ENCODE measurements at regions not wholly inside any gene's neighbourhood (a gene's known extent, or its start where the extent isn't known, plus 50 kb on each side); places are given as distances from the start of the nearest gene placed in this dataset.

DNA sequence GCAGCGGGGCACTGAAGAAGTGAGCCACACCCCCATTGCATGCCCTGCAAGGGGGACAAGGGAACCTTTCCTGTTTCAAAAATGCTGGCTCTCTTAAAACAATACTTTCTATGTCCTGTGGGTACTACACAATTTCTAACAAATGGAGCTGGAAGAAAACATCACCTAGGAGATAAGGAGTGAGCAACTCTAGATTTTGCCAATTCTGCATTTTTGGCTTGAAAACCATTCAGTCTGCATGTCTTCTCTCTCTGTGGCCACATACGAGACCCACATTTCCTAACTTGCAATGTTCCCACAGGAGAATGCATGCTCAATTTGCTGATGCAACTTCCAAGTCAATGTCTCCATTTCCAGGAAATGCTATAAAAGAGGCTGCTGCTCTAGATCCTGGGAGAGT, 662.0 kb downstream of the SQOR start:
- no peak overlapping the region for H3K4me3 ChIP-seq
- H3K27me3 ChIP-seq: no peaks in the 10 kb centered on the region
- TF ChIP-seq, protein P1, sequence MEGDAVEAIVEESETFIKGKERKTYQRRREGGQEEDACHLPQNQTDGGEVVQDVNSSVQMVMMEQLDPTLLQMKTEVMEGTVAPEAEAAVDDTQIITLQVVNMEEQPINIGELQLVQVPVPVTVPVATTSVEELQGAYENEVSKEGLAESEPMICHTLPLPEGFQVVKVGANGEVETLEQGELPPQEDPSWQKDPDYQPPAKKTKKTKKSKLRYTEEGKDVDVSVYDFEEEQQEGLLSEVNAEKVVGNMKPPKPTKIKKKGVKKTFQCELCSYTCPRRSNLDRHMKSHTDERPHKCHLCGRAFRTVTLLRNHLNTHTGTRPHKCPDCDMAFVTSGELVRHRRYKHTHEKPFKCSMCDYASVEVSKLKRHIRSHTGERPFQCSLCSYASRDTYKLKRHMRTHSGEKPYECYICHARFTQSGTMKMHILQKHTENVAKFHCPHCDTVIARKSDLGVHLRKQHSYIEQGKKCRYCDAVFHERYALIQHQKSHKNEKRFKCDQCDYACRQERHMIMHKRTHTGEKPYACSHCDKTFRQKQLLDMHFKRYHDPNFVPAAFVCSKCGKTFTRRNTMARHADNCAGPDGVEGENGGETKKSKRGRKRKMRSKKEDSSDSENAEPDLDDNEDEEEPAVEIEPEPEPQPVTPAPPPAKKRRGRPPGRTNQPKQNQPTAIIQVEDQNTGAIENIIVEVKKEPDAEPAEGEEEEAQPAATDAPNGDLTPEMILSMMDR (IDR thresholded peaks at IDR 0.05): no peak
- no peak for TF ChIP-seq EP300 (IDR thresholded peaks at IDR 0.05)
- TF ChIP-seq POLR2A (IDR thresholded peaks at IDR 0.05): no peak
- no peak for DNase-seq
- H3K36me3 ChIP-seq: no peaks in the 10 kb centered on the region
- intact Hi-C loops (cut with DNase I): loop anchor here in 1 of 4 donors (10.0 kb wide), 1 partner anchor 972 kb away; no protein-coding TSS in a partner anchor
- H3K9me3 ChIP-seq: no peaks in the 10 kb centered on the region
- H3K4me1 ChIP-seq (ENCODE audit: insufficient read depth): no peaks in the 10 kb centered on the region
- WGBS, 3 donors: 66 to 76% (median 72%) methylated on average over 2 of the region's 2 CpGs
- H3K27ac ChIP-seq: no peak overlapping the region

DNA sequence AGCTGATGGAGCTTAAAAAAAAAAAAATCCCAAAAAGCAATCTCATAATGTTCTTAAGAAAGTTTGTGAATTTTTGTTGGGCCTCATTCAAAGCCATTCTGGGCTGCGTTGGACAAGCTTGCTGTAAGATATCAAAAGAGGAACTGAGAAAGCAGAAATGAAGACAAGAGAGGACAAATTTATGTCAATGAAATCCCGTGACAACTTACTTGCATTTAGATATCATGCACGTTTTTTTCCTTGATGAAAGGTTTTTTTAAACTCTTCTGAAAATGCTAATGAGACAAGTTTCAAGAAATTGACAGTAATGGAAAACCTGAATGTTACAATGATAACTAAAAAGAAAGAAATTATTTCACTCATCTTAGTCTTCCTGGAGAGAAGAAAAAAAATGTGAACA, 662.9 kb downstream of the SQOR start:
- no peaks in the 10 kb centered on the region for H3K9me3 ChIP-seq
- no peak for DNase-seq
- intact Hi-C loops (cut with DNase I): loop anchor here in 1 of 4 donors (10.0 kb wide), 1 partner anchor 973 kb away; no protein-coding TSS in a partner anchor
- TF ChIP-seq POLR2A (IDR thresholded peaks at IDR 0.05): no peak
- TF ChIP-seq EP300 (IDR thresholded peaks at IDR 0.05): no peak
- TF ChIP-seq, protein P1 (IDR thresholded peaks at IDR 0.05): no peak
- H3K4me1 ChIP-seq (ENCODE audit: insufficient read depth): no peaks in the 10 kb centered on the region
- no peaks in the 10 kb centered on the region for H3K36me3 ChIP-seq
- WGBS, 3 donors: 56 to 60% (median 60%) methylated on average over 3 of the region's 3 CpGs
- H3K27ac ChIP-seq: no peak overlapping the region
- no peaks in the 10 kb centered on the region for H3K27me3 ChIP-seq
- H3K4me3 ChIP-seq: no peak overlapping the region

DNA sequence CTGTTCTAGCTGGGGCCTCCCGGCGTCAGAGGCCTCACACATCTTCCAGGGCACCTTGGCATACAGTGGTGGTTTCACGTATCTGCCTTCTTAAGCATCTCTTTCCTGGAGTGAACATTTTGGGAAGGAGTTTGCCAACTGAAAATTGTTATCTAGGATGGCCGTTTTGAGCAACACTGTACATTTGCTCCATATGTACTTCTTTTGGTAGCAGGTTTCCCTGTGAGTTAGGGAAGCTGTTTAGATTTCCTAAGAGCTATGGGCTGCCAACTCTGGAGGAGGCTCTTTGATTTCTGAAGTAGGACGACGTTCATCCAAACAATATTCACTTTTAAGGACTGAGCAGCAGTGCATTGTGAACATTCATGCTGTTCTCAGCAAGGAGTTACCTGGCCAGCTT, 665.9 kb downstream of the SQOR start:
- H3K27ac ChIP-seq: no peak overlapping the region
- H3K4me1 ChIP-seq (ENCODE audit: insufficient read depth): no peaks in the 10 kb centered on the region
- no peak for DNase-seq
- intact Hi-C loops (cut with DNase I): no loop called here
- TF ChIP-seq EP300 (IDR thresholded peaks at IDR 0.05): no peak
- TF ChIP-seq, protein P1 (IDR thresholded peaks at IDR 0.05): no peak
- TF ChIP-seq POLR2A (IDR thresholded peaks at IDR 0.05): no peak
- H3K27me3 ChIP-seq: no peaks in the 10 kb centered on the region
- no peaks in the 10 kb centered on the region for H3K9me3 ChIP-seq
- H3K4me3 ChIP-seq: no peak overlapping the region
- H3K36me3 ChIP-seq: no peaks in the 10 kb centered on the region
- 39 to 51% (median 42%) methylated on average over 6 of the region's 6 CpGs for WGBS, 3 donors

DNA sequence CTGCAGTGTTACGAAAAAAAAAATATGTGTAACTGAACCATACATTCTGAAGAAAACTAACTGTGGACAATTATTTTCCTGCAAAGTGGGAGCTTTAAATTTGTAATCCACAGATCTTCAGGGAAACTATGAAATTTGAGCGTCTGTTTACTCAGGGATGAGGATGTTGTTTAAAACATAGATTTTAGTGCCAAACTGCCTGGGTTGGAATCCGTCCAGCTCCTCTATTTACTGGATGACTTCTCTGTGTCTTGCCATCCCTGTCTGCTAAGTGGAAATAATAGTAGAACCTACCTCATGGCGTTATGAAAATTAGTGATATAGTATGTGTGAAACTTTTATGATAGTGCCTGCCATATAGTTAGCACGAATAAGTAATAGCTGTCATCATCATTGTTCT, 666.5 kb downstream of the SQOR start:
- Histone ChIP-seq H3K4me3 (no peak overlapping the region), H3K27ac (no peak overlapping the region), H3K4me1 (ENCODE audit: insufficient read depth) (no peaks in the 10 kb centered on the region), H3K27me3 (no peaks in the 10 kb centered on the region), H3K36me3 (no peaks in the 10 kb centered on the region), H3K9me3 (no peaks in the 10 kb centered on the region)
- TF ChIP-seq, protein P1 (IDR thresholded peaks at IDR 0.05): no peak
- TF ChIP-seq POLR2A (IDR thresholded peaks at IDR 0.05) (no peak), EP300 (IDR thresholded peaks at IDR 0.05) (no peak)
- intact Hi-C loops (cut with DNase I): no loop called here
- no peak for DNase-seq
- WGBS, 3 donors: 16 to 37% (median 22%) methylated on average over 5 of the region's 5 CpGs
